SH-SY5Y (cell line): ENCODE measurements at regions not wholly inside any gene's neighbourhood (a gene's known extent, or its start where the extent isn't known, plus 50 kb on each side); places are given as distances from the start of the nearest gene placed in this dataset.

Experiments
- GATA2 ChIP-seq: IDR thresholded peaks from 2 replicates; pipeline ENCODE4 v1.6.1; 2011; ENCODE audit warnings: mild to moderate bottlenecking, low read depth, low read length
- GATA3 ChIP-seq: IDR thresholded peaks from 2 replicates; pipeline ENCODE4 v1.6.1; 2011; ENCODE audit warnings: low read depth, mild to moderate bottlenecking, low read length, moderate library complexity

DNA sequence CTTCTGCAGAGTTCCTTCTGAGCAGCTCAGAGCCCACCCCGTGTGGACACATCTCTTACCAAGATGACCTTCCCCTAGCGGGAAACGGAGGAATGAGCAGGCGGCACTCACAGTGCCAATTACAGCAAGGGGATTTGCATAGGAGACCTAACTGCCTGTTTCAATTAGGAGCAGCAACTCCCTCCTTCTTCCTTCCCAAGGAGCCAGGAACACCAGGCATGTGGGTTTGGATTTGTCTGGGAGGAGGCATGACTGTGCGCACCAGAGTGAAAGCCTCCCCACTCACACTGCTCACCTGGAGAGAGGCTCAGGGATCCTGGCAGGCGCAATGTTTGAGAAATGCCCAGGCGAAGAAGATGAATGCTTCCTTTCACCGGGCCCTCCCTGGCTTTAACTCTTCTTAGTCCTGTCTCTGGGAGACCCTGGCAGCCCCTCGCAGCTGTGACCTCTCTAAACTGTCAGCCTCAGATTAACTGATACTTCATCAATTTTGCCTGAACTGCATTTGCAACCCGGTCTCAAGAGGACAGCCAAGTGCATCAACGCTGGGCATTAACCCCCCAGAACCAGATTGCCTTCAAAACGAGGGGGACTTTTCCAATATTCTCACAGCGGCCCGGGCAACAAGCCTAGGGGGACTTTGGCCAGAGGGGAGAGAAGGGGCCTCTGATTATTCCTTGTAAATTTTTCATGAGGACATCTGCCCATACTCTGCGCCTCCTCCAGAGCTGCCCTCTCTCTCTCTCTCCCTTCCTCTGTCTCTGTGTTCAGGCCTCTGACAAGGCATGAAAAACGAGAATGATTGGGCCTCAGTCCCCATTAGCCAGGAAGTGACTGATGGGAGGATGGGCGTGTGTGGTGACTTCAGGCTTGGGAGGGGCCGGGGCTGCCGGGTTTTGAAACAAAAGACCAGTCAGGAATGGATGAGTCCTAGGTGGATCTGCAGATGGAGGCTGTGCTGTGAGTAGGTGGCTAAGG, 93.8 kb downstream of the CMPK2 start:
- no peak for TF ChIP-seq GATA3
- no peak; the same call in 1 of the 2 replicates for TF ChIP-seq GATA2
